IPS-18a (cell line): ENCODE measurements at regions not wholly inside any gene's neighbourhood (a gene's known extent, or its start where the extent isn't known, plus 50 kb on each side); places are given as distances from the start of the nearest gene placed in this dataset.

Experiments used
- H3K27ac ChIP-seq: one replicate; pipeline ENCODE4 v1.5.1; 2013; ENCODE audit warnings: low read length
- H3K27me3 ChIP-seq: one replicate; pipeline ENCODE4 v1.6.1; 2013; ENCODE audit warnings: mild to moderate bottlenecking, low read length; ENCODE audit not compliant: control insufficient read depth, insufficient read depth
- H3K36me3 ChIP-seq: one replicate; pipeline ENCODE4 v1.6.1; 2013; ENCODE audit warnings: low read depth, low read length; ENCODE audit not compliant: control insufficient read depth
- H3K4me1 ChIP-seq: one replicate; pipeline ENCODE4 v1.6.1; 2013; ENCODE audit warnings: low read depth, low read length; ENCODE audit not compliant: control insufficient read depth
- H3K4me3 ChIP-seq: one replicate; pipeline ENCODE4 v1.5.1; 2013; ENCODE audit warnings: low read length
- H3K9ac ChIP-seq: one replicate; pipeline ENCODE4 v1.6.1; 2013; ENCODE audit warnings: mild to moderate bottlenecking, low read length, moderate library complexity
- H3K9me3 ChIP-seq: one replicate; pipeline ENCODE4 v1.6.1; 2013; ENCODE audit warnings: low read depth, low read length; ENCODE audit not compliant: control insufficient read depth

- Histone ChIP-seq H3K27ac (no peak overlapping the region), H3K4me1 (no peaks in the 10 kb centered on the region), H3K4me3 (no peak overlapping the region), H3K27me3 (no peaks in the 10 kb centered on the region), H3K36me3 (no peaks in the 10 kb centered on the region), H3K9me3 (no peaks in the 10 kb centered on the region), H3K9ac (no peak overlapping the region)
Measured at GRCh38 chr2:128563348-128563687, 244.7 kb upstream of the HS6ST1 start.

DNA sequence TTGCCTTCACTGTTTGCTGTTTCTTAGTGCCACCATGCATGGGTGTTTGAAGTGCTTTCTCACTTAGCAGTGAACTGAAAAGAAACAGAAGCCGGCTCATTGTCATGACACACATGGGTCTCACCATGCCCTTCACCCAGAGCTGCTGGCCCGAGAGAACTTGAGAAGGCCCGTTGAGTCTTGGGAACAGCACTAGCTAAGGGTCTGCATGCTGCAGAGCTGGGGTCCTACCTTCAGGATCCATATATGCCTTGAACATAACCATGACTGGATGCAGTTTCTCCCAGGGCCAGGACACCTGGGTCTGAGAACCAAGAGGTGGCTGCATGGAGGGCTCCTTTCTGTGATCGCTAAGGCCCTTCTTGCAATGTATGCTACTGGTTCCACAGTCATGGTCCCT lies 245.5 kb upstream of the HS6ST1 start:
- Histone ChIP-seq H3K4me3 (no peak overlapping the region), H3K4me1 (no peaks in the 10 kb centered on the region), H3K9me3 (no peaks in the 10 kb centered on the region)

DNA sequence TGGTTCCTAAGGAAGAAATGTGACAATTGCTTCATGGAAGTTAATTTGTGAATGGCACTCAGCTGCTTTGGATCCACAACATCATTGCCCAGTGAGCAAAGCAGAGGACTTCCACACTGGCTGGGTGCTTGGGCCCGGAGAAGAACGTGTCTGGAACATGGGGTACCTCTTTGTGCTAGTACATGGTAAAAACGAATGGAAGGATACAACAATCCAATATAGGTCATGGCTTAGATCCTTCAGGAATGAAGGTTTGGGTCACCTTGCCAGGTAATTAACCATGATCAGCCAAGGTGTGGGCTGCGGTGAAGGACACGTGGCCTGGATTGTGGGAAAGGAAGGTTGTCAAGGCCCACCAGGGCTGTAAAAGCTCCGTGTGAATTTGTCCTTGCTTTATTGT lies 245.9 kb upstream of the HS6ST1 start:
- Histone ChIP-seq H3K27ac (no peak overlapping the region), H3K9ac (no peak overlapping the region), H3K4me3 (no peak overlapping the region), H3K36me3 (no peaks in the 10 kb centered on the region), H3K4me1 (no peaks in the 10 kb centered on the region), H3K27me3 (no peaks in the 10 kb centered on the region), H3K9me3 (no peaks in the 10 kb centered on the region)

More for the DNA sequence above, 245.5 kb upstream of the HS6ST1 start:
- H3K27ac ChIP-seq: no peak overlapping the region
- H3K27me3 ChIP-seq: no peaks in the 10 kb centered on the region
- no peaks in the 10 kb centered on the region for H3K36me3 ChIP-seq
- no peak overlapping the region for H3K9ac ChIP-seq

DNA sequence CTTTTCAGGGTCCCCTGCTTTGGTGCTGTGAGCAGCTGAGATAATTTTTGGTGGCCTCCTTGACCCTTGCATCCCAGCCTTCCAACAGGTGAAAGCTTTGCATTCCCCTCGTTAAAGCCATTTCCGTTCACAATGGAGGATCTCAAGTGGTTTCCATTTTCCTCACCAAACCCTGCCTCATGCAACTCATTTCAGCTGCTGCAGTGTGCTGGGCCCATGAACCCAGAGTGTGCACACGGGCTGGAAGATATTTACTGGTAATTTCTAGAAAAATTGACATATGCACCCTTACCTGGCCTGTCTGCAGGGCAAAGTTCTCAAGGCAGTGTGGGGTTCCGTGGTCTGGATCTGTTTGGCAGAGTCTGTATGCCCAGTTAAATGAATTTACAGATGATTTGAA lies 246.8 kb upstream of the HS6ST1 start:
- H3K4me3 ChIP-seq: no peak overlapping the region
- no peaks in the 10 kb centered on the region for H3K36me3 ChIP-seq
- H3K27ac ChIP-seq: no peak overlapping the region
- no peaks in the 10 kb centered on the region for H3K27me3 ChIP-seq
- no peaks in the 10 kb centered on the region for H3K9me3 ChIP-seq
- no peak overlapping the region for H3K9ac ChIP-seq
- no peaks in the 10 kb centered on the region for H3K4me1 ChIP-seq

DNA sequence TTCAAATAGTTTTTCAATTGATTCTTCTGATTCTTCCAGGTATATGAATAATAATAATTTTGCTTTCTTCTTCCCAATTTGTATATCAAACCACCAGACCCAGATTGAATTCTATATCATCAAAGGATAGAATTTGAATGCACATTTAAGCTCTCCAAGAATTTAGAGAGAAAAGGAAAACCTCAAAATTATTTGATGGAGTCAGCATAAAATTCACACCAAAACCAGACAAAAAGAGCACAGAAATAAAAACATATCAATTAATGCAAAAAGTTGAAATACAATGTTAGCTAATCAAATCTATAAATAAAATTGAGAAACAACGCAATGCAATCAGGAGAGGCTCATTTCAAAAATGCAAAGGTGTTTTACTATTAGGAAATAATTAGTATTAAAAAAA lies 248.0 kb upstream of the HS6ST1 start:
- H3K36me3 ChIP-seq: no peaks in the 10 kb centered on the region
- H3K9me3 ChIP-seq: no peaks in the 10 kb centered on the region
- no peak overlapping the region for H3K4me3 ChIP-seq
- no peak overlapping the region for H3K9ac ChIP-seq
- H3K27me3 ChIP-seq: no peaks in the 10 kb centered on the region
- no peak overlapping the region for H3K27ac ChIP-seq
- H3K4me1 ChIP-seq: no peaks in the 10 kb centered on the region

DNA sequence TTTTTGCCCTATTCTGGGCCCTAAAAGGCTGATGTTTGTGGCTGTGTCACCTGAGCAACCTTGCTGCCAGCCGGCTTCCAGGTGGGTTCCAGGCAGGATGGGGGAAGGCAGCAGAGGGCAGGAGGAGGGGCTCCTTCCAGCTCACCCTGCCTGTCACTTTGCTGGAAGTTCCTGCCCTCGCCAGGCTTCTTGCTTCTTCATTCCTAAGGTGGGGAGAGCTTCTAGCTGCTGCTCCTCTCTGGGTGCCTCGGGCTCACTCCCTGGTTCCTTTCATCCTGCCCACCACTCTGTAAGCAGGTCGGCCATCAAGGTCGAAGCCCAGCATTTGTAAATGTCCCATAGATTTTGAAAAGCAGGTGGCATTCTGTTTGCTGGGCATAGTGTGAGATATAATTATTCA lies 249.4 kb upstream of the HS6ST1 start:
- Histone ChIP-seq H3K4me3 (no peak overlapping the region), H3K27ac (no peak overlapping the region), H3K9me3 (no peaks in the 10 kb centered on the region), H3K27me3 (no peaks in the 10 kb centered on the region), H3K4me1 (no peaks in the 10 kb centered on the region), H3K9ac (no peak overlapping the region), H3K36me3 (no peaks in the 10 kb centered on the region)

GRCh38 chr2:128573116-128573515 lies 254.4 kb upstream of the HS6ST1 start:
- H3K27ac ChIP-seq: no peak overlapping the region
- H3K4me1 ChIP-seq: no peaks in the 10 kb centered on the region
- H3K36me3 ChIP-seq: no peaks in the 10 kb centered on the region
- no peaks in the 10 kb centered on the region for H3K9me3 ChIP-seq
- no peaks in the 10 kb centered on the region for H3K27me3 ChIP-seq
- H3K9ac ChIP-seq: no peak overlapping the region
- no peak overlapping the region for H3K4me3 ChIP-seq

DNA sequence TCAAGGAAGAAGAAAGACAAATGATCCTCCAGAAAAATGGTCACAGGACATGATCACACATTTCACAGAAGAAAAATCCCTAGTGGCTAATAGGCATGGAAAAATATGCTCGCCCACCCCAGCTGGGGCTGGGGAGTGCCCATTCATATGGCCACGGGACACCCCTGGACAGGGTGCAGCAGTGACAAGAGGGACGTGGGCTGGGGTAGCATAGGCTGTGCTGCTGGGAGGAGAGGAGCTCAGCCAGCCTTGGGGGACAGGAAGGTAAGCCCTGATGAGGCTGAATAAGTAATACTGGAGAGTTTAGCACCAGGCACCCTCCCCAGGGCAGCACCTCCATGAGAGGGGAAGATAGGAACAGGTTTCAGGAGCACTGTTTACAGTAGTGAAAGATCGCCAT lies 254.9 kb upstream of the HS6ST1 start:
- no peaks in the 10 kb centered on the region for H3K9me3 ChIP-seq
- no peaks in the 10 kb centered on the region for H3K36me3 ChIP-seq
- H3K9ac ChIP-seq: no peak overlapping the region
- no peaks in the 10 kb centered on the region for H3K4me1 ChIP-seq
- no peak overlapping the region for H3K27ac ChIP-seq
- no peaks in the 10 kb centered on the region for H3K27me3 ChIP-seq
- H3K4me3 ChIP-seq: no peak overlapping the region

GRCh38 chr2:128577141-128577930 lies 258.7 kb upstream of the HS6ST1 start:
- Histone ChIP-seq H3K27ac (no peak overlapping the region), H3K4me1 (no peaks in the 10 kb centered on the region), H3K36me3 (no peaks in the 10 kb centered on the region), H3K9me3 (no peaks in the 10 kb centered on the region), H3K9ac (no peak overlapping the region), H3K27me3 (no peaks in the 10 kb centered on the region), H3K4me3 (no peak overlapping the region)

DNA sequence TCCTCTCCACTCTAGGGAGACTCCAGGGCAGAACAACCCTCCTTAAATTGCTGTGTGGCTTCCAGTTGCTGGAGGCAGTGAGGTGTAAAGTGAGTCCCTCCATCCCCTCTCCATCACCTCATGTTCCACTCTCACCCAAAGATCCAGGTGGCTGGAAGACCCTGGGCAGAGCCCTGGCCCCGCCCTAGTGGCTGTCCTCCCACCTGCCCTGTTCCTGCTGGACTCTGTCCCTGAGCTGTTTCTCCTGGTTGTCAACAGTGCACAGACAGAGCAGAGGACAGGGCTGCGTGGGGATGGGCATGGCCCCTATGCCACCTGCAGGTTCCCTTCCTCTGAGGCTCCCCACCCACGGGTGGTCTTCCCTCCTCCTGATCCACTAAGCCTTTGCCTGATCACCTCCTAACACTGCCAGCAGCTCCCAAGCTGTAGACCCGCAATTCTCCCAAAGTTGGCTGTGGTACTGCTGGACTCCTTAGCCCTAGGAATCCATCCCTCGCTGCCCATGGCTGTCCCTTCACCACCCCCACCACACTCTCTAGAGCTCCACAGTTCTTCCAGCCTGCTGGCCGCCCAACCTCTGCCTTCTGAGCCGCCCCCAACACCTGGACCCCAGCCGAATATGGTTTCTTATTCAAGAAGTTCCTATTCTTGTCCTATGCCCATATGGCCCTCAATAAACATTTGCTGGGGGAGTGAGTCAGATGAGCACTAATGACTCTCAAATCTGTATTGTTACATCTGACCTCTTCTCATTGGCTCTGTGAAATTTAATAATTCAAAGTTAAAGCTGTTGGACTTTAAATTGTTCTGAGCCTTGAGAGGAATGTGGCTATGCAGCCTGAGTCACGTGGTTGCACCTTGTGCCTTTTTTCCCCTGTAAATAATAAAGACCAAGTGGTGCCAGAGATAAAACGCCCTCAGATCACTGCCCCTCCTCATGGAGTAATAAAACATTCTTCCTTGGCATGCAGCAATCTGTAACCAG lies 260.0 kb upstream of the HS6ST1 start:
- no peaks in the 10 kb centered on the region for H3K9me3 ChIP-seq
- H3K4me3 ChIP-seq: no peak overlapping the region
- H3K27me3 ChIP-seq: no peaks in the 10 kb centered on the region
- H3K27ac ChIP-seq: no peak overlapping the region
- H3K9ac ChIP-seq: no peak overlapping the region
- no peaks in the 10 kb centered on the region for H3K4me1 ChIP-seq
- H3K36me3 ChIP-seq: no peaks in the 10 kb centered on the region

GRCh38 chr2:128579825-128580224 lies 261.2 kb upstream of the HS6ST1 start:
- no peak overlapping the region for H3K9ac ChIP-seq
- H3K27ac ChIP-seq: no peak overlapping the region
- no peaks in the 10 kb centered on the region for H3K9me3 ChIP-seq
- H3K36me3 ChIP-seq: no peaks in the 10 kb centered on the region
- H3K4me3 ChIP-seq: no peak overlapping the region
- H3K27me3 ChIP-seq: no peaks in the 10 kb centered on the region
- H3K4me1 ChIP-seq: no peaks in the 10 kb centered on the region
